ENCODE measurements at regions not wholly inside any gene's neighbourhood (a gene's known extent, or its start where the extent isn't known, plus 50 kb on each side); places are given as distances from the start of the nearest gene placed in this dataset.

GRCh38 chr15:29890336-29891095, 68.2 kb upstream of the TJP1 start:
- TF ChIP-seq, protein P1, sequence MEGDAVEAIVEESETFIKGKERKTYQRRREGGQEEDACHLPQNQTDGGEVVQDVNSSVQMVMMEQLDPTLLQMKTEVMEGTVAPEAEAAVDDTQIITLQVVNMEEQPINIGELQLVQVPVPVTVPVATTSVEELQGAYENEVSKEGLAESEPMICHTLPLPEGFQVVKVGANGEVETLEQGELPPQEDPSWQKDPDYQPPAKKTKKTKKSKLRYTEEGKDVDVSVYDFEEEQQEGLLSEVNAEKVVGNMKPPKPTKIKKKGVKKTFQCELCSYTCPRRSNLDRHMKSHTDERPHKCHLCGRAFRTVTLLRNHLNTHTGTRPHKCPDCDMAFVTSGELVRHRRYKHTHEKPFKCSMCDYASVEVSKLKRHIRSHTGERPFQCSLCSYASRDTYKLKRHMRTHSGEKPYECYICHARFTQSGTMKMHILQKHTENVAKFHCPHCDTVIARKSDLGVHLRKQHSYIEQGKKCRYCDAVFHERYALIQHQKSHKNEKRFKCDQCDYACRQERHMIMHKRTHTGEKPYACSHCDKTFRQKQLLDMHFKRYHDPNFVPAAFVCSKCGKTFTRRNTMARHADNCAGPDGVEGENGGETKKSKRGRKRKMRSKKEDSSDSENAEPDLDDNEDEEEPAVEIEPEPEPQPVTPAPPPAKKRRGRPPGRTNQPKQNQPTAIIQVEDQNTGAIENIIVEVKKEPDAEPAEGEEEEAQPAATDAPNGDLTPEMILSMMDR (IDR thresholded peaks at IDR 0.05): no peak
- no peak for TF ChIP-seq POLR2A (IDR thresholded peaks at IDR 0.05)
